ENCODE measurements at regions not wholly inside any gene's neighbourhood (a gene's known extent, or its start where the extent isn't known, plus 50 kb on each side); places are given as distances from the start of the nearest gene placed in this dataset.
"Not testable (repeated sequence)": the region's sequence is repeated elsewhere in the genome, so short reads cannot be mapped to it uniquely, and the experiment has no call there.

DNA sequence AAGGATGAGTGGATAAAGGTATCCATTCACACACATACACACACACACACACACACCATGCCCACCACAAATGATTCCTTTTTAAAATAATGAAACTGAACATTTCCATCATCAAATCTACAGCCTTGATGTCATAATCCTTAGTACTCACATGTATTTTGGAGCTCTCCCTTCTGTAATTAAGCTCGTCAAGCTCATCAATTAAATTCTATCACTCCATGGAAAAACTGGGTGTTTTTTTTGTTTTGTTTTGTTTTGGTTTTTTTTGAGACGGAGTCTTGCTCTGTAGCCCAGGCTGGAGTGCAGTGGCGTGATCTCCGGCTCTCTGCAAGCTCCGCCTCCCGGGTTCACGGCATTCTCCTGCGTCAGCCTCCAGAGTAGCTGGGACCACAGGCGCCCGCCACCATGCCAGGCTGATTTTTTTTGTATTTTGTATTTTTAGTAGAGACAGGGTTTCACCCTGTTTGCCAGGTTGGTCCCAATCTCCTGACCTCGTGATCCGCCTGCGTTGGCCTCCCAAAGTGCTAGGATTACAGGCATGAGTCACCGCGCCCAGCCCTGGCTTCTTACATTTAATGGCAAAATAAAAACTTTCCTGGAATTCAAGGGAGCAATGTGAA is 78.6 kb upstream of the RGPD4 start:
- Histone ChIP-seq H3K4me3 (no peak overlapping the region), H3K9me3 (no peaks in the 10 kb centered on the region), H3K4me1 (no peaks in the 10 kb centered on the region), H3K27me3 (no peaks in the 10 kb centered on the region), H3K36me3 (no peaks in the 10 kb centered on the region), H3K27ac (no peak overlapping the region)
- ATAC-seq (ENCODE audit: low FRiP score in 2 of 2): no peak
- TF ChIP-seq POLR2AphosphoS5 (IDR thresholded peaks at IDR 0.05): no peak
- TF ChIP-seq EP300 (IDR thresholded peaks at IDR 0.05): no peak
- TF ChIP-seq, protein P1, sequence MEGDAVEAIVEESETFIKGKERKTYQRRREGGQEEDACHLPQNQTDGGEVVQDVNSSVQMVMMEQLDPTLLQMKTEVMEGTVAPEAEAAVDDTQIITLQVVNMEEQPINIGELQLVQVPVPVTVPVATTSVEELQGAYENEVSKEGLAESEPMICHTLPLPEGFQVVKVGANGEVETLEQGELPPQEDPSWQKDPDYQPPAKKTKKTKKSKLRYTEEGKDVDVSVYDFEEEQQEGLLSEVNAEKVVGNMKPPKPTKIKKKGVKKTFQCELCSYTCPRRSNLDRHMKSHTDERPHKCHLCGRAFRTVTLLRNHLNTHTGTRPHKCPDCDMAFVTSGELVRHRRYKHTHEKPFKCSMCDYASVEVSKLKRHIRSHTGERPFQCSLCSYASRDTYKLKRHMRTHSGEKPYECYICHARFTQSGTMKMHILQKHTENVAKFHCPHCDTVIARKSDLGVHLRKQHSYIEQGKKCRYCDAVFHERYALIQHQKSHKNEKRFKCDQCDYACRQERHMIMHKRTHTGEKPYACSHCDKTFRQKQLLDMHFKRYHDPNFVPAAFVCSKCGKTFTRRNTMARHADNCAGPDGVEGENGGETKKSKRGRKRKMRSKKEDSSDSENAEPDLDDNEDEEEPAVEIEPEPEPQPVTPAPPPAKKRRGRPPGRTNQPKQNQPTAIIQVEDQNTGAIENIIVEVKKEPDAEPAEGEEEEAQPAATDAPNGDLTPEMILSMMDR (IDR thresholded peaks at IDR 0.05): no peak
- TF ChIP-seq POLR2A (IDR thresholded peaks at IDR 0.05): no peak
- WGBS, 2 donors: 91 to 96% methylated on average over 15 of the region's 15 CpGs
- peak in 1 of 2 donors; percentile 18 for DNase-seq

DNA sequence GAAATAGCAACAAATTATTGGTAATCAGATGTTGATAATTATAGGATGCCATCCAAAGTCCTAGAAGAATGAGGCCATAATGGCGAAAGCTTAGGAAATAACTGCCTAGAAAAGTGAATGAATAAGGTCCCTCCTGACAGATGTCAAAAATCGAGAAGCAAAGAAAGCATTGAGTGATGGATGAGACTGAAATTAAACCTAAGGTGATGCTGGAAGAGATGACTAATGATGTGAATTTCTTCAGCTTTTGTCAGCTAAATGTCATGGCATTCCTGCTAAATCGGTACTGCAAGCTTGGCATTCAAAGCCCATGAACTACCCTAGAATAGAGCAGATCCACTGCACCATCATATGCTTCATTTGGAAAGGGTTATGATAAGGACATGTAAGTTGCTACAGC is 74.8 kb upstream of the RGPD4 start:
- TF ChIP-seq POLR2A (IDR thresholded peaks at IDR 0.05) (no peak), POLR2AphosphoS5 (IDR thresholded peaks at IDR 0.05) (no peak), EP300 (IDR thresholded peaks at IDR 0.05) (no peak)
- TF ChIP-seq, protein P1 (IDR thresholded peaks at IDR 0.05): no peak
- no peaks in the 10 kb centered on the region for H3K9me3 ChIP-seq
- no peaks in the 10 kb centered on the region for H3K36me3 ChIP-seq
- no peak overlapping the region for H3K4me3 ChIP-seq
- 76 to 79% methylated on average over 3 of the region's 3 CpGs for WGBS, 2 donors
- H3K27ac ChIP-seq: no peak overlapping the region
- H3K4me1 ChIP-seq: no peaks in the 10 kb centered on the region
- ATAC-seq (ENCODE audit: low FRiP score in 2 of 2) (no peak), DNase-seq (no peak)
- no peaks in the 10 kb centered on the region for H3K27me3 ChIP-seq

- H3K36me3 ChIP-seq; H3K4me1 ChIP-seq; H3K9me3 ChIP-seq; H3K27me3 ChIP-seq; H3K4me3 ChIP-seq; H3K27ac ChIP-seq; ATAC-seq (ENCODE audit: low FRiP score in 2 of 2); DNase-seq: not testable (repeated sequence)
- WGBS, 2 donors: 82 to 85% methylated on average over 8 of the region's 8 CpGs
Observed at GRCh38 chr2:107753806-107754205, 72.9 kb upstream of the RGPD4 start.

DNA sequence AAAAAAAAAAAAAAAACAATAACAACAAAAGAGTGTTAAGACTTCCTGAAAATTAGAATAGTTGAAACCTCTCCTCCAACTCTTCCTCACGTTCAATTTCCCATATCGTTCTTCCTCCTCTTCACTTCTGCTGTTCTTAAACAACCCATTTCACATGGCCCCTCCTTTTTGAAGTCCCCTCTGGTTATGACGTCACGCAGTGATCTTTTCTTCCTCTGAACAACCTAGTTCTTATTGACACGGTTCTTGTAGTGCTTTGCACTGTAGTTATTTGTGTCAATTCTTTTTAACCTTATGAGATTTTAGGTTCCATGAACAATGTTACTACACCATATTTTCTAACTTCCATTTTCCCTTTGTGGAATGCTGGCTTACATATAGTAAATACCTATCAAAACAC is 69.5 kb upstream of the RGPD4 start:
- ATAC-seq (ENCODE audit: low FRiP score in 2 of 2) (no peak), DNase-seq (no peak)
- TF ChIP-seq EP300 (IDR thresholded peaks at IDR 0.05) (no peak), POLR2A (IDR thresholded peaks at IDR 0.05) (no peak), POLR2AphosphoS5 (IDR thresholded peaks at IDR 0.05) (no peak)
- TF ChIP-seq, protein P1 (IDR thresholded peaks at IDR 0.05): no peak
- Histone ChIP-seq H3K4me3 (no peak overlapping the region), H3K36me3 (no peaks in the 10 kb centered on the region), H3K4me1 (no peaks in the 10 kb centered on the region), H3K9me3 (no peaks in the 10 kb centered on the region), H3K27ac (no peak overlapping the region), H3K27me3 (no peaks in the 10 kb centered on the region)
- 76 to 82% methylated on average over 5 of the region's 5 CpGs for WGBS, 2 donors

DNA sequence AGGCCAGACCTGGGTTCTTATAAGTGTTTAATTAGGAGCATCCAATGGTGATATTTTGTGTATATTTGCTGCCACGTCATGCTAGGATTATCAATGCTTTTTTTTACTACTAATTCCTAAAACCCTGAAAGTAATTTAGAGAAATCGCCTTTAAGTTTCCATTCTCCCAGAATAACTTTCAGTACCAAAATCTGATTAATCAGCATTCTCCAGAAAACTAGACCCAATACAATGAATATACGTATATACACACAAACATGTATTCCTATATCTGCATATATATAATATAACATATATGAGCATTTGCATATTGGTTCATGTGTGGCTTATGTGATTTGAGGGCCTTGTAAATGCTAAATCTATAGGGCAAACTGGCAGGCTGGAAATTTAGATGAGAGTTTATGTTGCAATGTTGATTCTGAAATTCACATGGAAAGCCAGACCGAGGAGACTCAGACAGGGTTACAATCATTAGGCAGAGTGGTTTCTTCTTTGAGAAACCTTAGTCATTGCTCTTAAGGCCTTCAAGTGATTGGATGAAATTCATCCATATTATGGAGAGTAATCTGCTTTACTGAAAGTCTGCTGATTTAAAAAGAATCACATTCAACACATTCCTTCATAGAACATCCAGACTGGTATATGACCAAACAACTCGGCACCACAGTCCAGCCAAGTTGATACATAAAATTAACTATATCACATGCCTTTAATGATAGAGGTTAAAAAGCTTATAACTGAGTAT is 65.9 kb upstream of the RGPD4 start:
- Histone ChIP-seq H3K9me3 (no peaks in the 10 kb centered on the region), H3K27ac (no peak overlapping the region), H3K4me3 (no peak overlapping the region), H3K4me1 (no peaks in the 10 kb centered on the region), H3K36me3 (no peaks in the 10 kb centered on the region), H3K27me3 (no peaks in the 10 kb centered on the region)
- ATAC-seq (ENCODE audit: low FRiP score in 2 of 2) (no peak), DNase-seq (no peak)
- WGBS, 2 donors: 83 to 85% methylated on average over 5 of the region's 5 CpGs
- TF ChIP-seq, protein P1 (IDR thresholded peaks at IDR 0.05): no peak
- TF ChIP-seq POLR2AphosphoS5 (IDR thresholded peaks at IDR 0.05): no peak
- TF ChIP-seq EP300 (IDR thresholded peaks at IDR 0.05): no peak
- TF ChIP-seq POLR2A (IDR thresholded peaks at IDR 0.05): no peak

Measured in upper lobe of left lung (tissue), 6 donors.